CD4-positive, alpha-beta T cell treated with Interferon alpha-2 for 1 hour (primary cell): ENCODE measurements at regions not wholly inside any gene's neighbourhood (a gene's known extent, or its start where the extent isn't known, plus 50 kb on each side); places are given as distances from the start of the nearest gene placed in this dataset.

Experiments
- DNase-seq, 2 donors: peaks; one replicate each; pipeline ENCODE4 v3.0.0-alpha.2; 2020 to 2022

- DNase-seq: no peak
Observed at GRCh38 chr2:231644426-231644825, 51.8 kb downstream of the TEX44 start.

- DNase-seq: no peak
Observed at GRCh38 chr2:231646476-231646875, 53.8 kb downstream of the TEX44 start.

DNA sequence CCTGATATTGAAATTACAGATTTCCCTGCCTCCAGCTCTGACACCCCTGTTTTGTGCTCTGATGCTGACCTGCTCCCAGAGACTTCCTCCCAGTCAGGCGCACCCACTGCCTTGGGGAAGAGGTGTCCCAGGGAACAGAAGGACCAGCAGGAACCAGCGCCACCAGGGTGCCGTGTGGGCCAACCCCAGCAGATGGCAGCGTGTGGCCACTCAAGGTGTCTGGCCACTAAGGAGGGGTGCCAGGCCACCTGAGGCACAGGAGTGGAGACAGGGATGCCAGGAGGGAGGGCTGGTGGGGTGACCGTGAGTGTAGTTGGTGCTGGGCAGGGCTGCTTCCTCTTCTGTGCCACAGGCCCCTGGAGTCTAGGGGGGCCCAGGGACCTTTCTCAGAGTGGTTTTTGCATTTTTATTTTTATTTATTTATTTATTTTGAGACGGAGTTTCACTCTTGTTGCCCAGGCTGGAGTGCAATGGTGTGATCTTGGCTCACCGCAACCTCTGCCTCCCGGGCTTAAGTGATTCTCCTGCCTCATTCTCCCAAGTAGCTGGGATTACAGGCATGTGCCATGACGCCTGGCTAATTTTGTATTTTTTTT lies 56.0 kb downstream of the TEX44 start:
- peak; percentile 50 to 60 for DNase-seq

GRCh38 chr2:231651561-231651960 lies 56.8 kb upstream of the PTMA start:
- DNase-seq: peak in 1 of 2 donors; percentile 39

DNA sequence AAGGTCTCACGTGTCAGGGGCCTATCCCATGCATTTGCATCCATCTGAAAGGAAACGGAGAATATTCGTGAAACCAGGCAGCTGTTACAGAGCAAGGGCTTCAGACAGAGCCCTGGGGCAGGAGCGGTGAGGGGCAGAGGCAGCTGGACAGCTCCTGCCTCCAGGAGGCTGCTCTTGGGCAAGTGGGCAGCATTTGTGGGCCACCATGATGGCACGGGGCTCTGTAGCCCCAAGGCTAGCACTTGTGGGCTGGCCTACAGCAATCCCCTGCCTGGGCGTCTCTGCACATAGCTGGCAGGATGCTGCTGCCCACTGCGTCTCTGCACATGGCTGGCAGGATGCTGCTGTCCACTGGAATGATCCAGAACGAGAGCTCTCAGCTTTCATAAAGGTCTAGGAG lies 52.8 kb upstream of the PTMA start:
- DNase-seq: no peak

DNA sequence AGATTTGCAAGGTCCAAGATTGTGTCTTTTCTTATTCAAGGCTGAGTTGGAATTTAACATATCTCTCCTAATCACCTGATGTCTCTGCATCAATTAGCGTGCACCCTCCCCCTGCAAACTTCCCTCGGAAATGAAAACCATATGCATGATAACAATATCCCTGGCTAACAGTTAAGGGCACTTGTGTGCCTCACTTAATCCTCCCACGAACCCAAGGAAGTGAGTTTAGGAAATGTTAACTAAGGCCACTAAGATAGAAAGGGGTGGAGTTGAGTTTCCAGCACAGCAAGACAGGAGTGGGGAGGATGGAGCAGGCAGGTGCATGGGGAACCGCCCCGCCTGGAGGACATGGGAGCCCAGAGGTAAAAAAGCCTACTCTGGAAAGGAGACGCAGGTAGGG lies 52.4 kb upstream of the PTMA start:
- DNase-seq: no peak
